ENCODE measurements at regions not wholly inside any gene's neighbourhood (a gene's known extent, or its start where the extent isn't known, plus 50 kb on each side); places are given as distances from the start of the nearest gene placed in this dataset.

DNA sequence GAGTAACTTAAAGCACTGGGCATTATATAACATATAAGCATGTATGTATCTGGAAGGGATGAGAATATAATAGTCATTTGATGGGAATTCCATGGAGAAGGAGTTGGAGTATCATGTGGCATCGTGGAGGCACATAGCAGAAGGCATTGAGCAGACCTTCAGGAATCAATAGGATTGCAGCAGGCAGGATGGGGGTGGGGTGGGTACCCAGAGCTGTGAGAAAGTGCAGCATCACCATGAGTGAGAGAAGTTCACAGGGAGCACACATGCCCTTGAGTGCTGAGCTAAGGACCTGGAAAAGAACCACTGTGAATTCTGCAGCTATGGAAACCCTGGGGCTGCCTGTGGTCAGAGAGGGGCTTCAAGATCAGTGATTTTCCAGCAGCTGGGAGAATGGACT is 57.3 kb downstream of the MED10 start:
- no peaks in the 10 kb centered on the region for H3K9me3 ChIP-seq (replicated peaks; ENCODE audit: low read length)

DNA sequence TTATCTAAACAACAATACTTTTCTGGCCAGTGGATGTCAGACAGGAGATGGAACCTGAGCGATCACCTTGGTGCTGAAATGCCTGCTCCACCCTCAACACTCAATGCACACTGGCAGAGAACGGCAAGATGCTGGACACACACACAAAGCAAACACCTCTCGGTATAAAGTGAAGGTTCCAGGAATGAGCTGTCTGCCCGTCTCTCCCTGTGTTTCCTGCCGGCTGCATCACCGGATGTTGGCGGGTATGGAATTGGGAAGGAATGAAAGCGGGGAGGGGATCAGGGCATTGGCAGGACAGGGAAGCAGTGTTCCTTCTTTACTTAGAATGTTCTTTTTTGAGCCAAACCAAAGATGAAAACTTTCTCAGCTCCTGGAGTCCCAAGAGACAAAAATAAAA is 59.2 kb downstream of the MED10 start:
- no peaks in the 10 kb centered on the region for H3K9me3 ChIP-seq (replicated peaks; ENCODE audit: low read length)
- H3K9ac ChIP-seq (ENCODE audit: low read depth, low read length): no peak overlapping the region
- H3K4me3 ChIP-seq (ENCODE audit: low read length): no peak overlapping the region
- H3K27me3 ChIP-seq (ENCODE audit: control insufficient read depth, insufficient read depth, low read length): no peaks in the 10 kb centered on the region
- no peaks in the 10 kb centered on the region for H3K4me1 ChIP-seq (ENCODE audit: control insufficient read depth, insufficient read depth, low read length)
- H3K36me3 ChIP-seq (ENCODE audit: insufficient read depth, low read length): no peaks in the 10 kb centered on the region
- H3K4me2 ChIP-seq (ENCODE audit: low read length): no peak overlapping the region

More for the DNA sequence above, 57.3 kb downstream of the MED10 start:
- Histone ChIP-seq H3K9ac (ENCODE audit: low read depth, low read length) (no peak overlapping the region), H3K27me3 (ENCODE audit: control insufficient read depth, insufficient read depth, low read length) (no peaks in the 10 kb centered on the region), H3K4me1 (ENCODE audit: control insufficient read depth, insufficient read depth, low read length) (no peaks in the 10 kb centered on the region), H3K36me3 (ENCODE audit: insufficient read depth, low read length) (no peaks in the 10 kb centered on the region), H3K4me3 (ENCODE audit: low read length) (no peak overlapping the region), H3K4me2 (ENCODE audit: low read length) (no peak overlapping the region)

DNA sequence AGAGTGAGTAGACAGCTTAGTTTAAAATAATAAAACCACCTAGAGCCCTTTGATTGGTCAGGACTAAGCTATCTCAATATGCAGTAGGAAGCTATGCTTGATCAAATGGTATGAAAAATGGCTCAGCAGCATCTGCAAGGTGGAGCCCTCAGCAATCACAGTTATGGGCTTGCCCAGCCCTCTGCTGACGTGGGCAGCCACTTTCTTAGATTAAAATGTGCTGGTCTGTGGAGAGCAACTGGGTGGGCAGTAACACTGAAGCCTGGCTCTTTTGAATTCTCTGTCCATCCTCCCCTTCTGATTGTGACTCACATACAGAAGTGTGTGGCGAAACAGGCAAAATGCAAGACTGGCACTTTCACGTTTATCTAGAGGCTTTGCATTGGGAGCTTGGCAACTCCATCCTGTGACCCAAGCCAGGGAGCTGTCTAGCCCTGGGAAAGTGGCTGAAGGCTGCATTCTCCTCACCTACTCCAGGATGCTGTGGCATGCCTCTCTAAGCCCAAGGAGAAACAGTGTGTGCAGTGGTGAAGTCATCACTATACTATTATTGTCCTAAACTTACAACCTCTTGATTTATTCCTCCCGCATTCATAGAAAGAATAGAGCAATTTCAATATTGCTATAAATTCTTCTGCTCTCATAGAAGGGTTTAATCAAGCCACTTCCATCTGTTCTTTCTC is 61.1 kb downstream of the MED10 start:
- Histone ChIP-seq H3K4me2 (ENCODE audit: low read length) (no peak overlapping the region), H3K4me3 (ENCODE audit: low read length) (no peak overlapping the region), H3K36me3 (ENCODE audit: insufficient read depth, low read length) (no peaks in the 10 kb centered on the region), H3K4me1 (ENCODE audit: control insufficient read depth, insufficient read depth, low read length) (no peaks in the 10 kb centered on the region), H3K9me3 (replicated peaks; ENCODE audit: low read length) (no peaks in the 10 kb centered on the region), H3K9ac (ENCODE audit: low read depth, low read length) (no peak overlapping the region), H3K27me3 (ENCODE audit: control insufficient read depth, insufficient read depth, low read length) (no peaks in the 10 kb centered on the region)

DNA sequence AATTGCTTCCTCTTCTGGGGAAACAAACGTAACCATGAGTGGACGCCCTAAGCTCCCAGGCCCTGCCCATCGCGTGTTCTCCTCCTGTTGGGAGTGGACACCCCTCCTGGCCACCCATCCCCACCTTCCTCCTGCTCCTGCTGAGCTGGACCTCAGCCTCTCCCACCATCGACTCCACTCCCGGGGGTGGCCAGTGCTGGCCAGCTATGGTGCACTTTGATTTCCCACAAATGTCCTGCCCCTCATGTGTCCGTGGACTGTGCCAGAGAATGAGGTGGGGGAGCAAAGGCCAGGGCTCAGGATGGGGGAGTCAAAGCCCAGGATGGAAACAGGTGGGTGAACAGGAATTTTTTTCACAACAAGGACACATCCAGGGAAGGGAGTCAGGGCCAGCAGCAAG is 62.8 kb downstream of the MED10 start:
- Histone ChIP-seq H3K4me3 (ENCODE audit: low read length) (no peak overlapping the region), H3K27me3 (ENCODE audit: control insufficient read depth, insufficient read depth, low read length) (no peaks in the 10 kb centered on the region), H3K4me2 (ENCODE audit: low read length) (no peak overlapping the region), H3K36me3 (ENCODE audit: insufficient read depth, low read length) (no peaks in the 10 kb centered on the region), H3K9ac (ENCODE audit: low read depth, low read length) (no peak overlapping the region), H3K9me3 (replicated peaks; ENCODE audit: low read length) (no peaks in the 10 kb centered on the region), H3K4me1 (ENCODE audit: control insufficient read depth, insufficient read depth, low read length) (no peaks in the 10 kb centered on the region)

DNA sequence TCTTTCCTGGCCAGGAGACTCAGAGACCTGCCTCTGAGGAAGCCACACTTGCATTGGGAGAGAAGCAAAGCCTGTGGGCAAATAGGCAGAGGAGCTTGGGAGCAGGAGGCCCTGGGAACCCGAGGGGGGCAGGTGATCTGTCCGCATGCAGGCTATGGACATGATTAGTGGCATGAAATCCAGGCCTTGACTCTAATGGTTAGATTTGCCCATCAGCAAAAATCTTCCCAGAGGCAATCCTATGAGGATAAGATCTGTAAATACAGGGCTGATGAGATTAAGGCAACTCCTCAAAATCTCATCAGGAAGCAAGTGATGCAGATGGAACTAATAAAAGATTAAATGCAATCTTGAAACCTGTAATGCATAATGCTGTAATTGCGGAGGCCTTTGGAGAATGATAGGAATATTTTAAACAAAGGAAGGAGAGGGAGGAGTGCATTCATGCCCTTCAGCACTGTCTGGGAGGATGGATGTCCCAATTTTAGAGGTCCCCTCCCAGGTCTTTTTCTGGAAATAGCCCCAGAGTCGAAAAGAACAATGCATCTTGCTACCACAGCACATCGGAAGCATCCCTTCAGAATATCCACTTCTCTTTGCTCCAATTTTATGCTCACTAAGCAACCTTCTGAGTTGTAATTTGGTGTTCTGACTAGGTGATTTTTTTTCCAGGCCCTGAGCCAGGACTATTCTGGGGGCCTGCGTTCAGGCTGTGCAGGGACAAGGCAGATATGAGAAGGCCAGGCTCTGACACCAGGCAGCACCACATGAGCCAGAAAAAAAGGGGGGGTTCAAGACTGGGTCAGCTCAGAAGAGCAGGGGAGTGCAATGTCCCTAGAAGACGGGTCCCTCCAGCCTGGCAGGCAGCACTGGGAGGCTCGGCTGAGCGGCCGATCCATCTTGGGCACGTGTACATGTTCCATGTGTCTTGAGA is 66.5 kb downstream of the MED10 start:
- Histone ChIP-seq H3K27me3 (ENCODE audit: control insufficient read depth, insufficient read depth, low read length) (no peaks in the 10 kb centered on the region), H3K9ac (ENCODE audit: low read depth, low read length) (no peak overlapping the region), H3K36me3 (ENCODE audit: insufficient read depth, low read length) (no peaks in the 10 kb centered on the region), H3K4me2 (ENCODE audit: low read length) (no peak overlapping the region), H3K9me3 (replicated peaks; ENCODE audit: low read length) (no peaks in the 10 kb centered on the region), H3K4me1 (ENCODE audit: control insufficient read depth, insufficient read depth, low read length) (no peaks in the 10 kb centered on the region), H3K4me3 (ENCODE audit: low read length) (no peak overlapping the region)

DNA sequence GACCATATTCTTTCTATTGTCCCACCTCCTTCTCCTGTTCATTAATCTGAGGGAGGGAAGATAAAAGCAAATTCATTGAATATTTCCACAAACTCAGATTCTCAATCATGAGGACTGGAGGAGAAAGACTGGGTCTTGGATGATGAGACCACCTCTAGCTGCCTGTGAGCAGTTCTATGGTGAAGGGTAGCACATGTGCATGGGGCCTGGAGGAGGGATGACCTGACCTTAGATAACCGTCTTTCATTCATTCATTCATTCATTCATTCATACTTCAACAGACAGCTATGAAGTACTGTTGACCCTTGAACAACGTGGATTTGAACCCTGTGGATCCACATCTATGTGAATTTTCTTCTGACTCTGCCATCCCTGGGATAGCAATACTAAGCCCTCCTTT is 68.4 kb downstream of the MED10 start:
- Histone ChIP-seq H3K4me3 (ENCODE audit: low read length) (no peak overlapping the region), H3K9ac (ENCODE audit: low read depth, low read length) (no peak overlapping the region), H3K4me1 (ENCODE audit: control insufficient read depth, insufficient read depth, low read length) (no peaks in the 10 kb centered on the region), H3K27me3 (ENCODE audit: control insufficient read depth, insufficient read depth, low read length) (no peaks in the 10 kb centered on the region), H3K9me3 (replicated peaks; ENCODE audit: low read length) (no peaks in the 10 kb centered on the region), H3K36me3 (ENCODE audit: insufficient read depth, low read length) (no peaks in the 10 kb centered on the region), H3K4me2 (ENCODE audit: low read length) (no peak overlapping the region)

DNA sequence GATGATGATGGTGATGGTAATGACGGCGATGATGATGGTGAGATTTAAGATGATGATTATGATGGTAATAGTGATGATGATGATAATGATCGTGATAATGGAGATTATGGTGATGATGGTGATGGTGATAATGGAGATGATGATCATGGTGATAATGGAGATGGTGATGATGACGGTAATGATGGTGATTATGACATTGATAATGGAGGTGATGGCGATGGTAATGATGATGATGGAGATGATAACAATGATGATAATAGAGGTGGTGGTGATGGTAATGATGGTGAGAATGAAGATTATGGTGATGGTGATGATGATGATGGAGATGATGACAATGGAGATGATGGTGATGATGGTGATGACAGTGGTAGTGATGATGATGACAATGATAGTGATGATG is 69.7 kb downstream of the MED10 start:
- Histone ChIP-seq H3K36me3 (ENCODE audit: insufficient read depth, low read length) (no peaks in the 10 kb centered on the region), H3K4me3 (ENCODE audit: low read length) (no peak overlapping the region), H3K9ac (ENCODE audit: low read depth, low read length) (no peak overlapping the region), H3K27me3 (ENCODE audit: control insufficient read depth, insufficient read depth, low read length) (no peaks in the 10 kb centered on the region), H3K4me2 (ENCODE audit: low read length) (no peak overlapping the region), H3K9me3 (replicated peaks; ENCODE audit: low read length) (no peaks in the 10 kb centered on the region), H3K4me1 (ENCODE audit: control insufficient read depth, insufficient read depth, low read length) (no peaks in the 10 kb centered on the region)

DNA sequence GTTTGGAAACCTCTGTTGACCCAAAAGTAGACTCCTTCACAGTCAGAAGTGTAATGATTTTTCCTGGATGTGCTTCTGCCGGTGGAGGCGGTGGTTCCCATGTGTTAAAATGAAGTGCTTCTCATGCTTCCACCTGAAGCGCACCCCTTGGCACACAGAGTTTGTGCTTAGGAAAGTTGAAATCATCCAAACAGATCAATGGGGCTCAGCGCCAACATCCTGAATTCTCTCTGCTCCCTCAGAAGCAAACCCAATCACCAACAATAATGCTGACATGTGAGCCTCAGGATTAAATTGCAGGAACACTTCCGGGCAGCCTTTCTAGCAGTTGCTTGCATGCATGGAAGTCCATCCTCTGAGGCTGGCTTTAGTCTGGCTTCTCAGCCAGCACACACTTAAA is 71.0 kb downstream of the MED10 start:
- no peaks in the 10 kb centered on the region for H3K27me3 ChIP-seq (ENCODE audit: control insufficient read depth, insufficient read depth, low read length)
- no peaks in the 10 kb centered on the region for H3K9me3 ChIP-seq (replicated peaks; ENCODE audit: low read length)
- no peaks in the 10 kb centered on the region for H3K36me3 ChIP-seq (ENCODE audit: insufficient read depth, low read length)
- no peak overlapping the region for H3K4me2 ChIP-seq (ENCODE audit: low read length)
- H3K4me1 ChIP-seq (ENCODE audit: control insufficient read depth, insufficient read depth, low read length): no peaks in the 10 kb centered on the region
- H3K4me3 ChIP-seq (ENCODE audit: low read length): no peak overlapping the region
- no peak overlapping the region for H3K9ac ChIP-seq (ENCODE audit: low read depth, low read length)

DNA sequence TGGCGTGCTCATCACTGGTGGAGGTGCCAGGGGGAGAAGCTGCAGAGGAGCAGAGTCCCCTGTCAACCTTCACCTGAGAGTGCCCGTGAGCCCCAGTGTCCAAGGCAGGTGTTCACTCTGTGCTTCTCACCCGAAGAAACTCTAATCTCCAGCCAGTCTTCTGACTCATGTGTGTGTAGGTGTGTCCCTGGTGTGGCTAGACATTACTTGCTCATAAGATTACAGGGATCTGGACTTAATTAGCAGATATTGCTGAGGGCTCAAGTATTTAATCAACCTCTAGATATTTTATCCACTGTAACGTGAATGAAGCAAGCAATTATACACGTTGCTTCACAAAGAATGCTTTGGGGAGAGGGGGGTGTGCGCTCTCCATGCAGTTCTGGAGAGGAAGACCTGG is 72.5 kb downstream of the MED10 start:
- no peaks in the 10 kb centered on the region for H3K4me1 ChIP-seq (ENCODE audit: control insufficient read depth, insufficient read depth, low read length)
- H3K9me3 ChIP-seq (replicated peaks; ENCODE audit: low read length): no peaks in the 10 kb centered on the region
- H3K4me3 ChIP-seq (ENCODE audit: low read length): no peak overlapping the region
- no peak overlapping the region for H3K9ac ChIP-seq (ENCODE audit: low read depth, low read length)
- no peaks in the 10 kb centered on the region for H3K36me3 ChIP-seq (ENCODE audit: insufficient read depth, low read length)
- H3K4me2 ChIP-seq (ENCODE audit: low read length): no peak overlapping the region
- H3K27me3 ChIP-seq (ENCODE audit: control insufficient read depth, insufficient read depth, low read length): no peaks in the 10 kb centered on the region

DNA sequence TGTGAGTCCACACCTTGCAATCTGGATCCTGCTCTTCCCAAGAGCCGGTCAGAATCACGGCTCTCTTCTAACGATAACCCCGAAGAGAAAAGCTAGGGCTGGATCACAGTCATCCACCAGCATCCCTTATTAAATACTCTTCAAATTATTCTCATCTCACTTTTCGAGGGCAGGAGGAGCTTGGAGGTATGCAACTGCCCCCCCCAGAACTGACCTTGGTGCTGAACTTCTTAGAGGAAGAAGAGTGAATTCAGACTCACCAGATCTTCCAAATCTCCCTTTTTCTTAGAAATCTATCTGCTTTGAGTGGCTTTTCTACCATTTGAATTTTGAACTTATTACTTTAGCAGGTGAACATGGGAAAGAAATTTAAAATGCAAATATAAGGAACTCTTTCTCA is 75.7 kb downstream of the MED10 start:
- Histone ChIP-seq H3K4me1 (ENCODE audit: control insufficient read depth, insufficient read depth, low read length) (no peaks in the 10 kb centered on the region), H3K9ac (ENCODE audit: low read depth, low read length) (no peak overlapping the region), H3K4me2 (ENCODE audit: low read length) (no peak overlapping the region)

DNA sequence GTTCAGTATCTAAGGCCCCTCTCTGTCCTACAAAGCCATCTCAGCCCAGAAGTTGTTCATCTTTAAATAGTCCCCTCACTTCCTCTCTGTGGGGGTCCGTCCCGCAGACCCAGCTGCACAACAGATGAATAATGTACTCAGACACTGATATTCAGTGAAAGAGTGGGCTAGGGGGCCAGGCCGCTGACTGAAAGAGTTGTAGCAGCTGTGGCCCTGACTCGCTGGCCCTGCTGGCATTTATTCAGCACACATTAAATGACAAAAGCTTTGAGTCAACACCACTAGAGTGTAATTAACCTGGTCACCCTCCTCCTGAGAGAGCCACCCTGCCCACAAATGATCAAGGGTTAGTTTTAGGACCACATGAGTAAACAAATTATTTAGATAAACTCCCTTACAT is 76.3 kb downstream of the MED10 start:
- H3K9ac ChIP-seq (ENCODE audit: low read depth, low read length): no peak overlapping the region
- no peaks in the 10 kb centered on the region for H3K4me1 ChIP-seq (ENCODE audit: control insufficient read depth, insufficient read depth, low read length)
- no peak overlapping the region for H3K4me3 ChIP-seq (ENCODE audit: low read length)
- no peaks in the 10 kb centered on the region for H3K9me3 ChIP-seq (replicated peaks; ENCODE audit: low read length)
- H3K36me3 ChIP-seq (ENCODE audit: insufficient read depth, low read length): no peaks in the 10 kb centered on the region
- H3K27me3 ChIP-seq (ENCODE audit: control insufficient read depth, insufficient read depth, low read length): no peaks in the 10 kb centered on the region
- H3K4me2 ChIP-seq (ENCODE audit: low read length): no peak overlapping the region

More for the DNA sequence above, 75.7 kb downstream of the MED10 start:
- H3K4me3 ChIP-seq (ENCODE audit: low read length): no peak overlapping the region
- H3K27me3 ChIP-seq (ENCODE audit: control insufficient read depth, insufficient read depth, low read length): no peaks in the 10 kb centered on the region
- H3K9me3 ChIP-seq (replicated peaks; ENCODE audit: low read length): no peaks in the 10 kb centered on the region
- no peaks in the 10 kb centered on the region for H3K36me3 ChIP-seq (ENCODE audit: insufficient read depth, low read length)

DNA sequence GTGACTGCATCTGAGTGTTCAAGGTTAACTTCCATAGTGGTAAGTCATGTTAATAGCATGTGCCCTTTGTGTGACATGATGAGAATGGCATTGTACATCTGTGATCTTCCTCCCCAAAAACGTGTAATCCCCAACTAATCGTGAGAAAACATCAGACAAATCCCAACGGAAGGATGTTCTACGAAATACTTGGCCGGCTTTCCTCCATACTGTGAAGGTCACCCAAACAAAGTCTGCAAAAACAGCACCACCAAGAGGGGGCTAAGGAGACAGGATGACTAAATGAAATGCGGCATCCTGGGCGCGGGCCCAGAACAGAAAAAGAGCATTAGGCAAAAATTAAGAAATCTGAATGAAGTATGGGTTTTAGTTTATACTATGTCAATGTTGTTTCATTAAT is 81.8 kb downstream of the MED10 start:
- Histone ChIP-seq H3K36me3 (ENCODE audit: insufficient read depth, low read length) (no peaks in the 10 kb centered on the region), H3K9me3 (replicated peaks; ENCODE audit: low read length) (no peaks in the 10 kb centered on the region), H3K4me1 (ENCODE audit: control insufficient read depth, insufficient read depth, low read length) (no peaks in the 10 kb centered on the region), H3K4me3 (ENCODE audit: low read length) (no peak overlapping the region), H3K9ac (ENCODE audit: low read depth, low read length) (no peak overlapping the region), H3K4me2 (ENCODE audit: low read length) (no peak overlapping the region), H3K27me3 (ENCODE audit: control insufficient read depth, insufficient read depth, low read length) (no peaks in the 10 kb centered on the region)
